ENCODE measurements at regions not wholly inside any gene's neighbourhood (a gene's known extent, or its start where the extent isn't known, plus 50 kb on each side); places are given as distances from the start of the nearest gene placed in this dataset.

- CTCF ChIA-PET (ENCODE audit: low intra/inter-chr PET ratio), result no interaction called here
- ATAC-seq, result no peak
- Histone ChIP-seq H2AFZ (ENCODE audit: low read depth, low read length) (no peak overlapping the region), H3K79me2 (ENCODE audit: control insufficient read depth, insufficient read depth, low read length) (no peaks in the 10 kb centered on the region), H4K20me1 (replicated peaks; ENCODE audit: control insufficient read depth, insufficient read depth, low read length) (no peaks in the 10 kb centered on the region), H3K36me3 (ENCODE audit: control insufficient read depth, insufficient read depth, low read length) (no peaks in the 10 kb centered on the region), H3K9ac (ENCODE audit: insufficient read depth in 1 of 2, low read depth in 2 of 2, low read length in 2 of 2) (no peak overlapping the region), H3K27me3 (ENCODE audit: control insufficient read depth in 2 of 2, insufficient read depth in 2 of 2, low read length in 2 of 2) (no peaks in the 10 kb centered on the region), H3K27ac (ENCODE audit: extremely low read depth, low read depth, low read length) (no peak overlapping the region), H3K4me1 (replicated peaks in 1 of 2; ENCODE audit: control insufficient read depth in 2 of 2, insufficient read depth in 2 of 2, low read length in 2 of 2) (no peaks in the 10 kb centered on the region; a peak in 1 of 5 replicates), H3K9me1 (ENCODE audit: control insufficient read depth, insufficient read depth, low read length) (no peaks in the 10 kb centered on the region), H3K4me3 (no peak overlapping the region), H3K9me3 (replicated peaks; ENCODE audit: control insufficient read depth, insufficient read depth, low read depth, low read length) (no peaks in the 10 kb centered on the region), H3K4me2 (ENCODE audit: insufficient read depth, low read length) (no peak overlapping the region)
- in situ Hi-C loops (cut with MboI), result no loop called here
- TF ChIP-seq ZBTB26 (CRISPR knock-in tag; IDR thresholded peaks at IDR 0.05) (no peak), NEUROD1 (IDR thresholded peaks at IDR 0.05; ENCODE audit: borderline replicate concordance, low read depth, low read length, partially characterized antibody) (no peak), SMAD4 (CRISPR knock-in tag; conservative IDR thresholded peaks at IDR 0.05) (no peak), ZBTB17 (CRISPR knock-in tag; IDR thresholded peaks at IDR 0.05) (no peak), SNIP1 (IDR thresholded peaks at IDR 0.05; ENCODE audit: low read depth) (no peak), RBM15 (IDR thresholded peaks at IDR 0.05; ENCODE audit: insufficient read depth, low read length) (no peak), SIN3A (IDR thresholded peaks at IDR 0.05; ENCODE audit: borderline replicate concordance in 2 of 2, control insufficient read depth in 1 of 2, low read depth in 2 of 2, low read length in 2 of 2) (no peak), ZKSCAN1 (IDR thresholded peaks at IDR 0.05; ENCODE audit: low read depth, low read length) (no peak), EGR1 (conservative IDR thresholded peaks at IDR 0.05) (no peak), DPF2 (IDR thresholded peaks at IDR 0.05) (no peak)
- TF ChIP-seq, protein P1, sequence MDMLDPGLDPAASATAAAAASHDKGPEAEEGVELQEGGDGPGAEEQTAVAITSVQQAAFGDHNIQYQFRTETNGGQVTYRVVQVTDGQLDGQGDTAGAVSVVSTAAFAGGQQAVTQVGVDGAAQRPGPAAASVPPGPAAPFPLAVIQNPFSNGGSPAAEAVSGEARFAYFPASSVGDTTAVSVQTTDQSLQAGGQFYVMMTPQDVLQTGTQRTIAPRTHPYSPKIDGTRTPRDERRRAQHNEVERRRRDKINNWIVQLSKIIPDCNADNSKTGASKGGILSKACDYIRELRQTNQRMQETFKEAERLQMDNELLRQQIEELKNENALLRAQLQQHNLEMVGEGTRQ (CRISPR knock-in tag; IDR thresholded peaks at IDR 0.05), result no peak
- intact Hi-C loops (cut with micrococcal nuclease), result no loop called here
- POLR2A ChIA-PET, result no interaction called here
- no peak for DNase-seq (ENCODE audit: extremely low read depth in 1 of 4, low spot score in 3 of 4)
- FAIRE-seq, result no peak
- WGBS (ENCODE audit: insufficient coverage, low coverage, missing lambda C conversion rate), result 7% methylated on average over 4 of the region's 4 CpGs
- BruUV-seq (replicated peaks), result no TSS peak
Measured at GRCh38 chr12:45502481-45503128, 226.9 kb upstream of the ARID2 start.

All from K562 (cell line).